Hematopoietic multipotent progenitor cell treated with erythropoietin and hydrocortisone succinate and interleukin-3 and kit ligand, for 17 days (in vitro differentiated cells): ENCODE measurements at regions not wholly inside any gene's neighbourhood (a gene's known extent, or its start where the extent isn't known, plus 50 kb on each side); places are given as distances from the start of the nearest gene placed in this dataset.

Experiments used
- DNase-seq: peaks from one replicate; pipeline ENCODE4 v3.0.0-alpha.2; 2015; ENCODE audit warnings: low spot score

- DNase-seq = no peak
Measured at GRCh38 chr15:85976986-85977385, 102.7 kb upstream of the AGBL1 start.

- DNase-seq = no peak
Measured at GRCh38 chr15:85977586-85977985, 102.1 kb upstream of the AGBL1 start.

- DNase-seq = no peak
Measured at GRCh38 chr15:85979929-85980328, 99.7 kb upstream of the AGBL1 start.

DNA sequence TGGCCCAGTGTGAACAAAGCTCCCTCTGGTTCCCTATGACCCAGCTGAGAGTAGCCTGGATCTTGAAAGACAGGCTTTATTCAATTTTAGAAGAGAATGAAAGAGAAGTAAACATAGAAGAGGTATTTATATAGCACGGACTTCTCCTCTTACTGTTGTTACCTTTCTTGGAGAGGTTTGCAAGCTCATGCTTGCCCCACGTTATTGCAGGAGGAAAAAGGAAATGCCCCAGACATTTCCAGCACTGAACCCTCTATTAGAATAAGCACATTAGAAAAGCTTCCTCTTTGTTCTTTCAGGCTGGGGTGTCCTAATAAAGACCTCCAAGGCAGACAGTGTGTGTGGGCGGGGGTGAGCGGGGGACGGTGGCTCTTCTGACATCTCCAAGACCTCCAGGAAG is 98.7 kb upstream of the AGBL1 start:
- no peak for DNase-seq

GRCh38 chr15:85984241-85984640 is 95.4 kb upstream of the AGBL1 start:
- DNase-seq = no peak

DNA sequence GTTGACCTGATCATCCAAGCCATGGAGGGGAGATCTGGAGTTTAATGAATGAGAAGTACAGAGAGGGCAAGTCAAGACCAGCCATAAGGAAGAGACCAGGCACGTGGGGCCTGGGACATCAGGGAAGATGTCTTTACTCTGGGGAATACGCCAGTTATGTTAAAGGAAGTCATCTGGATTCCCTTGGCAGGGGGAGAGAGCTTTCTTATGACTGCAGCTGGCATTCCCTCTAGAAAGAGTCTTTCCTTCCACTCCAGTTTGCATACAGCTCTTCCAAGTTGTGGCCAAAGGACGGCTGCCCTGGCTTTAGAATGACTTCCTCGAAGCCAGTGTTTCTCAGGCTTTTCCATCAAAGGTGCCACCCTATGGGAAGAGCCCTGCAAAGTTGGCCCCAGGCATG is 93.6 kb upstream of the AGBL1 start:
- DNase-seq = no peak

DNA sequence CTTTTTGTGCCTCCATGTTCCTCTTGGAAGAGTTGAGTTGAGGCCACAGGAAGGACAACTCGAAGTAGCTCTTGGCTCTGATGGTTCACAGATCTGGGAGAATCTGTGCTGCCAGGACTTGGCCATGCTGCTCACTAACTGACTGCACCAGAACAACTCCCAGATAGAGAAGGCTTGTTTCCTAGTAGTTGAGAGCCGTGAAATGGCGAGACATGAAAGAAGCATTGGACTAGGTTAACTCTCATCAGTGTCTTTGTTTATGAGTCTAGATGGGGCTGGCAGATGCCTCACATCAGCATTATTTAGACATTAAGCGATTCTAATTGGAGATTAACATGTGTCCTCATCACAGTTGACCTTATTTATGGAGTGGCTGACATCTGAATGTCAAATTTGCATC is 92.9 kb upstream of the AGBL1 start:
- no peak for DNase-seq

- no peak for DNase-seq
Measured at GRCh38 chr15:85988741-85989140, 90.9 kb upstream of the AGBL1 start.

DNA sequence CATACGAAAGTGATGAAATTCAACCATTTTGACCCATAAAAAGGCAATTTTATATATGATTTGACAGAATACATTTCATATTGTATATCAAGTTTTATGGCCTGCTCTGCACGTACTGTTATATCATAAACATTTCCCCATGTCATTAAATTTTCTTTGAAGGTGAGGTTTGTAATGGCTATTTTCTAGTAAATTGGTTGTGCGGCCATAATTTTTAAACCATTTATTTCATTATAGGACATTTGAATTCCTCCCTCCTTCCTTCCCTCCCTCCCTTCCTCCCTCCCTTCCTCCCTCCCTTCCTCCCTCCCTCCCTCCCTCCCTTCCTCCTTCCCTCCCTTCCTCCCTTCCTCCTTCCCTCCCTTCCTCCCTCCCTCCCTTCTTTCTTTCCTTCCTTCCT is 87.4 kb upstream of the AGBL1 start:
- DNase-seq = no peak

- no peak for DNase-seq
Measured at GRCh38 chr15:85993116-85993515, 86.6 kb upstream of the AGBL1 start.

DNA sequence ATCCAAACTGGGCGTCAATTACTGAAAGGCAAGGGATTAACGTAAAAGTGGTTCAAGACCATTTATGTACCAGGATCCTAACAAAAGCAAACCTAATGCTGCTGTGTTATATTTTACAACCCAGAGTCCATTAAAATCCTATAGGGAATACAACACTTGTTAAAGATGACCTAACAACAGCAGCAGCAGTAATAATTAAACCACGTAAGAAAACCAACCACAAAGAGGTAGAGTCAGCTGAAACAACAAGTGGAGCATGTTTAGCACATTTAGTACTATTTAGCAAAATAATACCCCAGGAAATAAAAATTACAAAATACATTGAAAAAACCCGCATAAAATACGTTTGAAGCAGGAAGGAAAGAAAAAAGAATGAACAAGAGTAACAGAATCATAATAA is 82.1 kb upstream of the AGBL1 start:
- no peak for DNase-seq

- DNase-seq = no peak
Measured at GRCh38 chr15:85999658-86000057, 80.0 kb upstream of the AGBL1 start.

- DNase-seq = no peak
Measured at GRCh38 chr15:86001200-86001599, 78.5 kb upstream of the AGBL1 start.

- DNase-seq = no peak
Measured at GRCh38 chr15:86002444-86002843, 77.2 kb upstream of the AGBL1 start.

- no peak for DNase-seq
Measured at GRCh38 chr15:86004061-86004460, 75.6 kb upstream of the AGBL1 start.

- no peak for DNase-seq
Measured at GRCh38 chr15:86006546-86006945, 73.1 kb upstream of the AGBL1 start.

GRCh38 chr15:86009727-86010126 is 69.9 kb upstream of the AGBL1 start:
- no peak for DNase-seq

DNA sequence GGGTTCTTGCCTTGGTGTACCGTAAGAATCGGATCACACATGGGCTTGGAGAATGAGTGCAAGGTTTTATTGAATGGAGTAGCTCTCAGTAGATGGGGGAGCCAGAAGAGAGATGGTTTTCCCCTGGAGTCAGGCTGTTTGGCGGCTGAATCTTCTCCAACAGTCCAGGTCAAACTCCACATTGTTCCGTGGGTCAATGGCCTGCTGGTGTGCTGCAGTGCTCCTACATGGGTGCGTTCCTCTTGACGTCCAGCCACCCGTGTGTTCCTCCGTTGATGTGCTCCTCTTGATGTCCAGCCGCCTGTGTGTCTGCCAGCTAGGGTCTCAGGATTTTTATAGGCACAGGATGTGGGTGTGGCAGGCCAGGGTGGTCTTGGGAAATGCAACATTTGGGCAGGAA is 69.3 kb upstream of the AGBL1 start:
- DNase-seq = no peak

DNA sequence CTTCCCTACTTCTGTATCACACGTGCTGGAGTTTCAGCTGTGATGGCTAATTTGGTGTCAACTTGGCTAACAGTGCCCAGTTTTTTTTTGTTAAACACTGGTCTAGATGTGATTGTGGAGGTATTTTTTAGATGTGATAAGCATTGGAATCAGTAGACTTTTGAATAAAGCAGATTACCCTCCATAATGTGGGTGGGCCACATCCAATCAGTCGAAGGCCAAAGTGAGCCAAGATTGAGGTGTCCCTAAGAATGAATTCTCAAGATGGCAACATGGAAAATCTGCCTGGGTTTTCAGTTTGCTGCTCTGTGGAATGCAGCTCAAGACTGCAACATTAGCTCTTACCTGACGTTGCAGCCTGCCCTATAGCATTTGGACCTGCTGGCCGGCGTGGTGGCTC is 68.8 kb upstream of the AGBL1 start:
- DNase-seq = no peak

- no peak for DNase-seq
Measured at GRCh38 chr15:86014016-86014415, 65.7 kb upstream of the AGBL1 start.

- DNase-seq = no peak
Measured at GRCh38 chr15:86016750-86017149, 62.9 kb upstream of the AGBL1 start.

- DNase-seq = no peak
Measured at GRCh38 chr15:86018679-86019078, 61.0 kb upstream of the AGBL1 start.

DNA sequence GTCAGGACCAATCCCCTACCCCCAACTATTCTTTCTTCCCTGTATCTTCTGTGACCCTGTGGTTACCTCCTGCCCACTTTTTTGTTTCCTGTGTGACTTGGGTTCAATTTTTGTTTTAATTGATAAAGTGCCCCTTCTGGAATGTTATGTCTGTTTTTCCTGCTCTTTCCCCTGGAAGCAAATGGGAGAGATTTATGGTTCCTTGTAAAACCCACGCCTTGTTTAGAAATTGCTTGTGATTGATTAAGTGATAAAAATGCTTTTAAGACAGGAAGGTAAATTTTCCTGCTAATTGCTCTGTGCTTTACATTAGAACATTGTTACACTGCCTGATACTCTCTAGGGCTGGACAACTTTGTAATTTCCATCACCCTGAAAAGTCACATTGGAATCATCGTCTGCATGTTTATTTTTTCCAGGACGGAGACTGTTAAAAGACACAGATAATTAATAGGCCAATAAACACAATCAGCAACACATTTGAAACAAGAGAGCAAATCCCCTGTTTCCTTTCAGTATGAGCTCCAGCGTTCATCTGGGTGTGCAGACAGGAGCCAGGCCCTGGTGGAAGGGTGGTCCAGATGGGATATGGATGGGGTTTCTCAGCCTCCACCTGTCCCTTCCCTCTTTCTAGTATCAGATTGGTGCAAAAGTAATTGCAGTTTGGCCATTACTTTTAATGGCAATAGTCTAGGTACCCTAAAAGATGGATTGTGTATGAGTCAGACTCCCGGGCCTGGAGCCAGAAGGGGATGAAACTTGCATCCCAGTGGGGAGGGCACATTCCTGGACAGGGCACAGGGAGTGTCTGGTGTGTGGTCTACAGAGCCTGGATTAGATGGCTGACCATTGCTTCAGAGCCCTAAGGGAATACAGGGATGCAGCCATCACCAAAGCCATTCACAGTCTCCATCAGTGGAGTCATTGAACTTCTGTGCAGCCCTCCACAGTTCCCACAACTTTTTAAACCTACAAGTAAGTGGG is 58.1 kb upstream of the AGBL1 start:
- no peak for DNase-seq

- no peak for DNase-seq
Measured at GRCh38 chr15:86028961-86029360, 50.7 kb upstream of the AGBL1 start.
